RWPE2 (cell line): ENCODE measurements at regions not wholly inside any gene's neighbourhood (a gene's known extent, or its start where the extent isn't known, plus 50 kb on each side); places are given as distances from the start of the nearest gene placed in this dataset.

Experiments used
- ATAC-seq: fragments of 200-7000 bp; cut with Tn5 transposase; 3 replicates; pipeline ENCODE4 v1.9.1; 2021; ENCODE audit warnings: low read depth
- DNase-seq: peaks from one replicate; pipeline ENCODE4 v3.0.0-alpha.2; 2020; ENCODE audit warnings: low spot score
- H3K27ac ChIP-seq: fragments of 450-650 bp; 2 replicates; pipeline ENCODE4 v1.5.1; 2017; ENCODE audit warnings: mild to moderate bottlenecking; ENCODE audit not compliant: poor library complexity, severe bottlenecking
- H3K27me3 ChIP-seq: fragments of 250-450 bp; sonication (Bioruptor Pico); 2 replicates; pipeline ENCODE4 v1.5.1; 2021; ENCODE audit warnings: mild to moderate bottlenecking, moderate library complexity; ENCODE audit not compliant: insufficient read depth, poor library complexity, severe bottlenecking
- H3K36me3 ChIP-seq: fragments of 250-450 bp; sonication (Bioruptor Pico); 2 replicates; pipeline ENCODE4 v1.5.1; 2020; ENCODE audit warnings: low read depth, mild to moderate bottlenecking, moderate library complexity
- H3K4me1 ChIP-seq: fragments of 250-450 bp; sonication (Bioruptor Pico); 2 replicates; pipeline ENCODE4 v1.5.1; 2021; ENCODE audit warnings: mild to moderate bottlenecking, moderate library complexity; ENCODE audit not compliant: insufficient read depth, poor library complexity, severe bottlenecking
- H3K4me3 ChIP-seq: fragments of 250-450 bp; sonication (Bioruptor Pico); 2 replicates; pipeline ENCODE4 v1.5.1; 2021; ENCODE audit warnings: mild to moderate bottlenecking, moderate library complexity; ENCODE audit not compliant: severe bottlenecking
- H3K9me3 ChIP-seq: fragments of 250-450 bp; sonication (Bioruptor Pico); 2 replicates; pipeline ENCODE4 v1.5.1; 2021; ENCODE audit warnings: mild to moderate bottlenecking, moderate library complexity; ENCODE audit not compliant: severe bottlenecking
- TF ChIP-seq, protein P1 (sequence below): fragments of 450-650 bp; IDR thresholded peaks from one replicate; pipeline ENCODE4 v1.5.1; 2017; ENCODE audit warnings: mild to moderate bottlenecking, moderate library complexity; ENCODE audit not compliant: poor library complexity, severe bottlenecking

DNA sequence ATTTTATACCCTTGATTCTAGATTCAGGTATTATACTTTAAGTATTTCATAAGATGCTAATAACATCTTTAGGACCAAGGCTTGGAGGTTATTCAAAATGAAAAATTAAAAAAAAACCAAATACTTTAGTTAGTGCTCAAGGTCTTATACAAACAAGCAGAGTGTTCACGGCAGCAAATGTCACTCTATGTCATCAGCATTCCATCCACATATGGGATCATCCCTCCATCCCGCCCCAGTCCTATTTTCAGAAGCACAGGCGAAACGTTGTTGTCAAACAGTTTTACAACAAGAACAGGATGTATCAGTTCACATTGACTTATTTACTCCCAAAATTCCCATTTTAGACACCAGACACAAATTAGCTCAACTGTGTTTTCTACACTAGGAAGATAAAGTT is 83.7 kb downstream of the DSEL start:
- no peak overlapping the region for H3K27ac ChIP-seq
- H3K27me3 ChIP-seq: no peaks in the 10 kb centered on the region
- ATAC-seq (no peak), DNase-seq (no peak)
- no peaks in the 10 kb centered on the region for H3K36me3 ChIP-seq
- no peak overlapping the region for H3K4me3 ChIP-seq
- TF ChIP-seq, protein P1, sequence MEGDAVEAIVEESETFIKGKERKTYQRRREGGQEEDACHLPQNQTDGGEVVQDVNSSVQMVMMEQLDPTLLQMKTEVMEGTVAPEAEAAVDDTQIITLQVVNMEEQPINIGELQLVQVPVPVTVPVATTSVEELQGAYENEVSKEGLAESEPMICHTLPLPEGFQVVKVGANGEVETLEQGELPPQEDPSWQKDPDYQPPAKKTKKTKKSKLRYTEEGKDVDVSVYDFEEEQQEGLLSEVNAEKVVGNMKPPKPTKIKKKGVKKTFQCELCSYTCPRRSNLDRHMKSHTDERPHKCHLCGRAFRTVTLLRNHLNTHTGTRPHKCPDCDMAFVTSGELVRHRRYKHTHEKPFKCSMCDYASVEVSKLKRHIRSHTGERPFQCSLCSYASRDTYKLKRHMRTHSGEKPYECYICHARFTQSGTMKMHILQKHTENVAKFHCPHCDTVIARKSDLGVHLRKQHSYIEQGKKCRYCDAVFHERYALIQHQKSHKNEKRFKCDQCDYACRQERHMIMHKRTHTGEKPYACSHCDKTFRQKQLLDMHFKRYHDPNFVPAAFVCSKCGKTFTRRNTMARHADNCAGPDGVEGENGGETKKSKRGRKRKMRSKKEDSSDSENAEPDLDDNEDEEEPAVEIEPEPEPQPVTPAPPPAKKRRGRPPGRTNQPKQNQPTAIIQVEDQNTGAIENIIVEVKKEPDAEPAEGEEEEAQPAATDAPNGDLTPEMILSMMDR: no peak
- H3K4me1 ChIP-seq: peaks cover 5% of the 10 kb centered on the region
- H3K9me3 ChIP-seq: no peaks in the 10 kb centered on the region

DNA sequence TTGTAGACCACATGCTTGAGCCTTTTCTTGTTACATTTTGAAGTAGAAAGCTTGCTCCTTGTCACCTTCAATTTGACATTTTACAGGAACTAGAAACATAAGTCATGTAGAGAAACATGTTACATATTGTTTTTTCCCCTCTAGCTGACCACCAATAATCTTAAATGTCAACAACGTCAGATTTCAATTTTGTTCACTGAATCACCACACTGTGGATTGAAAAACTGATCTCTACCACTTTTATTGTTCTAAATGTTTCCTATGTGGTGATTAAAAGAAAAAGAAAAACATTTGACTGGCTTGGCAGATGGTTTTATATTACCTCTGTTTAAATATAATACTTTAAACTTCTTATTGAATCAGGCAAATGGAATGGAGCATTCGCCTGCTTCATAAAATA is 87.7 kb downstream of the DSEL start:
- DNase-seq (no peak), ATAC-seq (no peak)
- H3K27ac ChIP-seq: peak overlapping the region; percentile 30
- H3K4me1 ChIP-seq: peaks cover 12% of the 10 kb centered on the region
- H3K36me3 ChIP-seq: no peaks in the 10 kb centered on the region
- H3K27me3 ChIP-seq: no peaks in the 10 kb centered on the region
- no peak overlapping the region for H3K4me3 ChIP-seq
- no peaks in the 10 kb centered on the region for H3K9me3 ChIP-seq
- TF ChIP-seq, protein P1: no peak

DNA sequence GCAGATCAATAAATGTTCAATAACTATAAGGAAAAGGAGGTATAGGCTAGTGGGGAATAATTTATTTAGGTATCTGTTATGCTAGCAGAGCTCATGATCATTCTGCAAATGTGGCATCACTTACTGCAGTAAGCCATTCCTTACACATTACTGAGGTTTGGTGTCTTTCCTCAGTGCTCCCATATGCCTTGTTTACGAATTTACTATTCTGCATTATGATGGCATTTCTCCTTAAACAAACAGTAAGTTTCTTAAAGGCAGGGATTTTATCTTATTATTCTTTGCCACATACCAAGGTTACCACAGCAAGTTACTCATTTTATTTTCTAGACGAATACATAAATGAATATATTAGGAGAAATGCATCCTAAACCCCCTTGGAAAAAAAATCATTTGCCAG is 88.4 kb downstream of the DSEL start:
- Histone ChIP-seq H3K27ac (peak overlapping the region; percentile 30), H3K4me1 (peaks cover 12% of the 10 kb centered on the region), H3K36me3 (no peaks in the 10 kb centered on the region), H3K9me3 (no peaks in the 10 kb centered on the region), H3K4me3 (no peak overlapping the region), H3K27me3 (no peaks in the 10 kb centered on the region)
- DNase-seq (no peak), ATAC-seq (no peak)
- TF ChIP-seq, protein P1: no peak

DNA sequence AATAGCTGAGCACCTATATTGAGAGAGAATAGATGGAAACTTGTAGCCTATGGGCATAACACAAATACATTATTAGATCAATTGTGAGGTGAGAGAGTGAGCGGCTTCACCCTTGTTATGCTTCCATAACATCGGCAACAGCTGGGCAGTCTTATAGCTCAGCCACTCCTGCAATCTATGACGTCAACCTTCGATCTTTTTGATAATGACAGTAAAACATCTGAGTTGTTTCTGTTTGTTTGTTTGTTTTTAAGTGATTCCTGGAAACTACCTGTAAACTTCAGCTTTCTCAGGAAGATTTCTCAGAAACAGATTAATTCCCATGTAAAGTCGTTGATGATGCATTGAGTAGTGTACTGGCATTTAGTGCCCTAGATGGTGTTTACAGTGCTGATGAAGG is 90.0 kb downstream of the DSEL start:
- DNase-seq: no peak
- TF ChIP-seq, protein P1: no peak
- peaks cover 18% of the 10 kb centered on the region for H3K4me1 ChIP-seq
- peak overlapping the region; percentile 31 for H3K27ac ChIP-seq
- no peaks in the 10 kb centered on the region for H3K27me3 ChIP-seq
- ATAC-seq: no peak
- H3K4me3 ChIP-seq: no peak overlapping the region
- H3K9me3 ChIP-seq: no peaks in the 10 kb centered on the region
- H3K36me3 ChIP-seq: no peaks in the 10 kb centered on the region

DNA sequence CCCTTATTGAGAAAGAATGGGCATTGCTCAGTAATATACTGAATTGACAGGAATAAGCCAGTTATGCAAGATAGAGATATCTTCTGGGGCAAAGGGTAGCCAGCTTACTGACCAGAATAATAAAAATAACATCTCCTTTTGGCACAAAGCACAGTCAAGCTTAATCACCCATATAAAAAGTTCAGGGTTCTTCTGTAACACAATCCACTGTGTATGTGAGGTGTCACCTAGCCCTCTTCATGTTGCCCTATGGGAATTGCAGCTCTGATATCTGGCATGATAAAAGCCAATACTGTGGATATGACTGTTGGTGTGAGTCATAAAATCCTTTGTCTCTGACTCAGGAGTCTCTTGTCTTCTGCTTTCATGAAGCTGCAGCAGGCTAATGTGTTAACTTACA is 90.8 kb downstream of the DSEL start:
- H3K9me3 ChIP-seq: no peaks in the 10 kb centered on the region
- no peak overlapping the region for H3K4me3 ChIP-seq
- peak overlapping the region; percentile 31 for H3K27ac ChIP-seq
- ATAC-seq: peak; percentile 99
- no peaks in the 10 kb centered on the region for H3K36me3 ChIP-seq
- TF ChIP-seq, protein P1: no peak
- peaks cover 19% of the 10 kb centered on the region for H3K4me1 ChIP-seq
- DNase-seq: peak; percentile 38
- H3K27me3 ChIP-seq: no peaks in the 10 kb centered on the region
